Suppressor macrophage treated with lipopolysaccharide for 1 hour (primary cell): ENCODE measurements at regions not wholly inside any gene's neighbourhood (a gene's known extent, or its start where the extent isn't known, plus 50 kb on each side); places are given as distances from the start of the nearest gene placed in this dataset.

Source experiments
- DNase-seq, 3 donors: peaks; one replicate each; pipeline ENCODE4 v3.0.0-alpha.2; 2020 to 2022

- peak; percentile 32 to 43 (median 35) for DNase-seq
Observed at GRCh38 chr9:107976767-107977166, 487.2 kb upstream of the KLF4 start.

GRCh38 chr9:107975426-107976010 is 485.9 kb upstream of the KLF4 start:
- DNase-seq = no peak

- no peak for DNase-seq
Observed at GRCh38 chr9:107973451-107973850, 483.9 kb upstream of the KLF4 start.

GRCh38 chr9:107972346-107972745 is 482.8 kb upstream of the KLF4 start:
- no peak for DNase-seq

- DNase-seq = no peak
Observed at GRCh38 chr9:107971241-107971640, 481.7 kb upstream of the KLF4 start.

- no peak for DNase-seq
Observed at GRCh38 chr9:107970726-107971125, 481.2 kb upstream of the KLF4 start.

- no peak for DNase-seq
Observed at GRCh38 chr9:107969727-107970126, 480.2 kb upstream of the KLF4 start.

- DNase-seq = no peak
Observed at GRCh38 chr9:107969141-107969540, 479.6 kb upstream of the KLF4 start.

- peak; percentile 41 to 64 (median 61) for DNase-seq
Observed at GRCh38 chr9:107963246-107963645, 473.7 kb upstream of the KLF4 start.

GRCh38 chr9:107960916-107961315 is 471.3 kb upstream of the KLF4 start:
- peak; percentile 12 to 40 (median 40) for DNase-seq

GRCh38 chr9:107954312-107954711 is 464.7 kb upstream of the KLF4 start:
- peak; percentile 68 to 77 (median 74) for DNase-seq

- no peak for DNase-seq
Observed at GRCh38 chr9:107953556-107954125, 464.1 kb upstream of the KLF4 start.

- no peak for DNase-seq
Observed at GRCh38 chr9:107952773-107953172, 463.2 kb upstream of the KLF4 start.

GRCh38 chr9:107951511-107951910 is 461.9 kb upstream of the KLF4 start:
- no peak for DNase-seq

- DNase-seq = peak; percentile 65 to 94 (median 86)
Observed at GRCh38 chr9:107949061-107949460, 459.5 kb upstream of the KLF4 start.

GRCh38 chr9:107948601-107949000 is 459.0 kb upstream of the KLF4 start:
- DNase-seq = no peak

- no peak for DNase-seq
Observed at GRCh38 chr9:107948086-107948485, 458.5 kb upstream of the KLF4 start.

GRCh38 chr9:107946364-107947141 is 457.0 kb upstream of the KLF4 start:
- DNase-seq = no peak

- DNase-seq = no peak
Observed at GRCh38 chr9:107945961-107946360, 456.4 kb upstream of the KLF4 start.

- DNase-seq = no peak
Observed at GRCh38 chr9:107945493-107945892, 455.9 kb upstream of the KLF4 start.

- DNase-seq = no peak
Observed at GRCh38 chr9:107944387-107944786, 454.8 kb upstream of the KLF4 start.

- DNase-seq = no peak
Observed at GRCh38 chr9:107943901-107944300, 454.3 kb upstream of the KLF4 start.

GRCh38 chr9:107942856-107943255 is 453.3 kb upstream of the KLF4 start:
- DNase-seq = peak; percentile 50 to 61 (median 57)

GRCh38 chr9:107942291-107942690 is 452.7 kb upstream of the KLF4 start:
- no peak for DNase-seq
